ENCODE measurements at regions not wholly inside any gene's neighbourhood (a gene's known extent, or its start where the extent isn't known, plus 50 kb on each side); places are given as distances from the start of the nearest gene placed in this dataset.

- H3K9me3 ChIP-seq (ENCODE audit: low read depth, low read length, poor library complexity, severe bottlenecking): no peaks in the 10 kb centered on the region
- no peaks in the 10 kb centered on the region for H3K4me1 ChIP-seq (ENCODE audit: insufficient read depth, low read length, poor library complexity, severe bottlenecking)
- TF ChIP-seq, protein P1, sequence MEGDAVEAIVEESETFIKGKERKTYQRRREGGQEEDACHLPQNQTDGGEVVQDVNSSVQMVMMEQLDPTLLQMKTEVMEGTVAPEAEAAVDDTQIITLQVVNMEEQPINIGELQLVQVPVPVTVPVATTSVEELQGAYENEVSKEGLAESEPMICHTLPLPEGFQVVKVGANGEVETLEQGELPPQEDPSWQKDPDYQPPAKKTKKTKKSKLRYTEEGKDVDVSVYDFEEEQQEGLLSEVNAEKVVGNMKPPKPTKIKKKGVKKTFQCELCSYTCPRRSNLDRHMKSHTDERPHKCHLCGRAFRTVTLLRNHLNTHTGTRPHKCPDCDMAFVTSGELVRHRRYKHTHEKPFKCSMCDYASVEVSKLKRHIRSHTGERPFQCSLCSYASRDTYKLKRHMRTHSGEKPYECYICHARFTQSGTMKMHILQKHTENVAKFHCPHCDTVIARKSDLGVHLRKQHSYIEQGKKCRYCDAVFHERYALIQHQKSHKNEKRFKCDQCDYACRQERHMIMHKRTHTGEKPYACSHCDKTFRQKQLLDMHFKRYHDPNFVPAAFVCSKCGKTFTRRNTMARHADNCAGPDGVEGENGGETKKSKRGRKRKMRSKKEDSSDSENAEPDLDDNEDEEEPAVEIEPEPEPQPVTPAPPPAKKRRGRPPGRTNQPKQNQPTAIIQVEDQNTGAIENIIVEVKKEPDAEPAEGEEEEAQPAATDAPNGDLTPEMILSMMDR (conservative IDR thresholded peaks at IDR 0.05; ENCODE audit: low read depth, low read length): no peak
- TF ChIP-seq EZH2 (IDR thresholded peaks at IDR 0.05; ENCODE audit: borderline replicate concordance, low read depth, low read length, poor library complexity, severe bottlenecking): no peak
- ChIA-PET POLR2A (ENCODE audit: low non-redundant PET) (no interaction called here), CTCF (no interaction called here)
- no TSS peak for BruUV-seq (replicated peaks)
- no peak overlapping the region for H3K27ac ChIP-seq (ENCODE audit: low read depth, low read length, poor library complexity, severe bottlenecking)
- no peak for DNase-seq (ENCODE audit: low spot score)
- no peaks in the 10 kb centered on the region for H3K36me3 ChIP-seq (ENCODE audit: insufficient read depth, low read length, poor library complexity, severe bottlenecking)
- H3K4me3 ChIP-seq (ENCODE audit: low read depth, low read length, poor library complexity, severe bottlenecking): no peak overlapping the region
- intact Hi-C loops (cut with micrococcal nuclease; ENCODE audit: unreplicated experiment): no loop called here
- no peaks in the 10 kb centered on the region for H3K27me3 ChIP-seq (replicated peaks; ENCODE audit: insufficient read depth, low read depth, low read length, poor library complexity)
These were observed 599.9 kb downstream of the ISL1 start for GRCh38 chr5:51983161-51983560.

DNA sequence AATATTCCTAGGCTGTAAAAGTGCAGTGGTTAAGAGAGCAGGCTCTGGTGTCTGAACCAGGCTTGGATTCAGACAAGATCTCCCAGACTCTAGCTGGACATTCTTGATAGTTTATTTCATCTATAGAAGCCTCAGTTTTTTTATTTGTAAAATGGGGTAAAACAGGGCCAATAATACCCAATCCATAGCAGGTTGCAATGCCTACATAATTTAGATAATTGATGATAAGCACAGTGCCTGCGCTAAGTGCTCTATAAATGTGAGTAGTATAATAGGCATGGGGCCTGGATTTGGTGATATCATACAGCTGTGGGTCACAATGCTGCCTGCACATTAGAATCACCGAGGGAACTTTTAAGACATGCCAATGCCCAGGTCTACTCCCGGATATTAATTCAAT, 603.5 kb downstream of the ISL1 start:
- Histone ChIP-seq H3K4me3 (ENCODE audit: low read depth, low read length, poor library complexity, severe bottlenecking) (no peak overlapping the region), H3K9me3 (ENCODE audit: low read depth, low read length, poor library complexity, severe bottlenecking) (no peaks in the 10 kb centered on the region), H3K36me3 (ENCODE audit: insufficient read depth, low read length, poor library complexity, severe bottlenecking) (no peaks in the 10 kb centered on the region), H3K27me3 (replicated peaks; ENCODE audit: insufficient read depth, low read depth, low read length, poor library complexity) (no peaks in the 10 kb centered on the region), H3K27ac (ENCODE audit: low read depth, low read length, poor library complexity, severe bottlenecking) (no peak overlapping the region), H3K4me1 (ENCODE audit: insufficient read depth, low read length, poor library complexity, severe bottlenecking) (no peaks in the 10 kb centered on the region)
- POLR2A ChIA-PET (ENCODE audit: low non-redundant PET): no interaction called here
- TF ChIP-seq, protein P1 (conservative IDR thresholded peaks at IDR 0.05; ENCODE audit: low read depth, low read length): no peak
- TF ChIP-seq EZH2 (IDR thresholded peaks at IDR 0.05; ENCODE audit: borderline replicate concordance, low read depth, low read length, poor library complexity, severe bottlenecking): no peak
- intact Hi-C loops (cut with micrococcal nuclease; ENCODE audit: unreplicated experiment): no loop called here
- CTCF ChIA-PET: no interaction called here
- no peak for DNase-seq (ENCODE audit: low spot score)
- no TSS peak for BruUV-seq (replicated peaks)

GRCh38 chr5:51987239-51987638, 604.0 kb downstream of the ISL1 start:
- ChIA-PET CTCF (no interaction called here), POLR2A (ENCODE audit: low non-redundant PET) (no interaction called here)
- H3K36me3 ChIP-seq (ENCODE audit: insufficient read depth, low read length, poor library complexity, severe bottlenecking): no peaks in the 10 kb centered on the region
- intact Hi-C loops (cut with micrococcal nuclease; ENCODE audit: unreplicated experiment): no loop called here
- no TSS peak for BruUV-seq (replicated peaks)
- H3K27ac ChIP-seq (ENCODE audit: low read depth, low read length, poor library complexity, severe bottlenecking): no peak overlapping the region
- no peaks in the 10 kb centered on the region for H3K27me3 ChIP-seq (replicated peaks; ENCODE audit: insufficient read depth, low read depth, low read length, poor library complexity)
- no peak for DNase-seq (ENCODE audit: low spot score)
- TF ChIP-seq EZH2 (IDR thresholded peaks at IDR 0.05; ENCODE audit: borderline replicate concordance, low read depth, low read length, poor library complexity, severe bottlenecking): no peak
- TF ChIP-seq, protein P1 (conservative IDR thresholded peaks at IDR 0.05; ENCODE audit: low read depth, low read length): no peak
- no peaks in the 10 kb centered on the region for H3K4me1 ChIP-seq (ENCODE audit: insufficient read depth, low read length, poor library complexity, severe bottlenecking)
- no peak overlapping the region for H3K4me3 ChIP-seq (ENCODE audit: low read depth, low read length, poor library complexity, severe bottlenecking)
- no peaks in the 10 kb centered on the region for H3K9me3 ChIP-seq (ENCODE audit: low read depth, low read length, poor library complexity, severe bottlenecking)

Data from A673 (cell line).